ENCODE measurements at regions not wholly inside any gene's neighbourhood (a gene's known extent, or its start where the extent isn't known, plus 50 kb on each side); places are given as distances from the start of the nearest gene placed in this dataset.

DNA sequence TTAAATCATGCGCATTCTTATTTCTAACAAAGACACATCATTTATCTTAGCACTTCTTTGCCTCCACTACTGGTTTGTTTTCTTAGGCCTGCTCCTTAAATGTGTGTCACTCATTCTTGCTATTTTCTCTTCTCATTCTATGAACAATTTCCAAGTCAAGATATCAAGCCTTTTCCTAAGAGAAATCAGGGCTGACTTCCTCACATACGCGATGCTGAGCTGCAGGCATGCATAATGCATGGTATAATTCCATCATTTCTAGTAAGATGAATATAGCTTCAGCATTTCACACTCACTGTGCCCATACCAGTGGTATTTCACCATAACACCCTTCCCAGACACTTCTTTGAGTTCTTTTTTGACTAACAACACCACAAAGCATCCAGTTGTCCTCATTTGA, 838.9 kb upstream of the DDX18 start:
- DNase-seq (ENCODE audit: low read depth, low spot score) (no peak), FAIRE-seq (no peak)
- Histone ChIP-seq H3K36me3 (ENCODE audit: control insufficient read depth in 2 of 2, extremely low read depth in 1 of 2, insufficient read depth in 2 of 2, low read length in 2 of 2) (no peaks in the 10 kb centered on the region), H3K4me1 (ENCODE audit: control insufficient read depth, extremely low read depth, insufficient read depth, low read length) (no peaks in the 10 kb centered on the region), H2AFZ (ENCODE audit: low read depth, low read length) (no peak overlapping the region), H3K27ac (ENCODE audit: insufficient read depth, low read depth, low read length) (no peak overlapping the region), H3K9me1 (replicated peaks; ENCODE audit: control insufficient read depth, extremely low read depth, insufficient read depth, low read length) (no peaks in the 10 kb centered on the region), H3K4me3 (replicated peaks in 1 of 3; ENCODE audit: insufficient read depth in 1 of 3, low read depth in 1 of 3, low read length in 3 of 3) (no peak overlapping the region), H3K4me2 (ENCODE audit: insufficient read depth, low read length) (no peak overlapping the region), H4K20me1 (replicated peaks; ENCODE audit: control insufficient read depth, extremely low read depth, insufficient read depth, low read length) (no peaks in the 10 kb centered on the region), H3K27me3 (ENCODE audit: control insufficient read depth in 2 of 2, insufficient read depth in 2 of 2, low read length in 2 of 2) (no peaks in the 10 kb centered on the region), H3K9me3 (replicated peaks; ENCODE audit: control insufficient read depth, insufficient read depth, low read length) (peaks cover 9% of the 10 kb centered on the region), H3K9ac (replicated peaks; ENCODE audit: extremely low read depth, insufficient read depth, low read length) (no peak overlapping the region), H3K79me2 (ENCODE audit: control insufficient read depth, insufficient read depth, low read length) (no peaks in the 10 kb centered on the region)
- TF ChIP-seq GATA2 (IDR thresholded peaks at IDR 0.05; ENCODE audit: insufficient read depth, insufficient read length, low read depth, low read length) (no peak), POLR2AphosphoS5 (IDR thresholded peaks at IDR 0.05; ENCODE audit: insufficient read depth, low read depth, low read length) (no peak), POLR2A (IDR thresholded peaks at IDR 0.05; ENCODE audit: low read depth, low read length) (no peak), JUN (IDR thresholded peaks at IDR 0.05; ENCODE audit: borderline replicate concordance, insufficient read depth, insufficient read length, low read depth) (no peak), FOS (IDR thresholded peaks at IDR 0.05; ENCODE audit: borderline replicate concordance, insufficient read depth, low read length) (no peak), EZH2 (IDR thresholded peaks at IDR 0.05; ENCODE audit: borderline replicate concordance, low read depth, low read length, severe bottlenecking) (no peak), MYC (IDR thresholded peaks at IDR 0.05; ENCODE audit: low read depth, low read length) (no peak)
- TF ChIP-seq, protein P1, sequence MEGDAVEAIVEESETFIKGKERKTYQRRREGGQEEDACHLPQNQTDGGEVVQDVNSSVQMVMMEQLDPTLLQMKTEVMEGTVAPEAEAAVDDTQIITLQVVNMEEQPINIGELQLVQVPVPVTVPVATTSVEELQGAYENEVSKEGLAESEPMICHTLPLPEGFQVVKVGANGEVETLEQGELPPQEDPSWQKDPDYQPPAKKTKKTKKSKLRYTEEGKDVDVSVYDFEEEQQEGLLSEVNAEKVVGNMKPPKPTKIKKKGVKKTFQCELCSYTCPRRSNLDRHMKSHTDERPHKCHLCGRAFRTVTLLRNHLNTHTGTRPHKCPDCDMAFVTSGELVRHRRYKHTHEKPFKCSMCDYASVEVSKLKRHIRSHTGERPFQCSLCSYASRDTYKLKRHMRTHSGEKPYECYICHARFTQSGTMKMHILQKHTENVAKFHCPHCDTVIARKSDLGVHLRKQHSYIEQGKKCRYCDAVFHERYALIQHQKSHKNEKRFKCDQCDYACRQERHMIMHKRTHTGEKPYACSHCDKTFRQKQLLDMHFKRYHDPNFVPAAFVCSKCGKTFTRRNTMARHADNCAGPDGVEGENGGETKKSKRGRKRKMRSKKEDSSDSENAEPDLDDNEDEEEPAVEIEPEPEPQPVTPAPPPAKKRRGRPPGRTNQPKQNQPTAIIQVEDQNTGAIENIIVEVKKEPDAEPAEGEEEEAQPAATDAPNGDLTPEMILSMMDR (IDR thresholded peaks at IDR 0.05; ENCODE audit: extremely low read depth in 1 of 2, insufficient read depth in 1 of 2, low read depth in 1 of 2, low read length in 2 of 2): no peak
- TF ChIP-seq, protein P2, sequence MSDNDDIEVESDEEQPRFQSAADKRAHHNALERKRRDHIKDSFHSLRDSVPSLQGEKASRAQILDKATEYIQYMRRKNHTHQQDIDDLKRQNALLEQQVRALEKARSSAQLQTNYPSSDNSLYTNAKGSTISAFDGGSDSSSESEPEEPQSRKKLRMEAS (IDR thresholded peaks at IDR 0.05; ENCODE audit: insufficient read depth, insufficient read length): no peak
- CTCF ChIA-PET: no interaction called here
- BruUV-seq (replicated peaks): no TSS peak
- POLR2A ChIA-PET: no interaction called here
- intact Hi-C loops (cut with micrococcal nuclease) (no loop called here), dilution Hi-C loops (cut with MboI; ENCODE audit: extremely low pct_ligation_motif_present, low sequenced_read_pairs) (no loop called here)
